Smooth muscle cell (in vitro differentiated cells): ENCODE measurements at regions not wholly inside any gene's neighbourhood (a gene's known extent, or its start where the extent isn't known, plus 50 kb on each side); places are given as distances from the start of the nearest gene placed in this dataset.

Source experiments
- DNase-seq: peaks from one replicate; lab custom pipeline; 2025; ENCODE audit not compliant: unreplicated experiment; lab: John Stamatoyannopoulos, UW
- H2AFZ ChIP-seq: fragments of 200-600 bp; sonication (generic); 2 replicates; pipeline ENCODE4 v1.6.0; 2016; ENCODE audit warnings: antibody characterized with exemption, low read depth, mild to moderate bottlenecking
- H3F3A ChIP-seq: fragments of 200-600 bp; sonication (generic); 2 replicates; pipeline ENCODE4 v1.6.0; 2017; ENCODE audit warnings: antibody characterized with exemption, low read depth
- H3K27ac ChIP-seq: fragments of 200-600 bp; sonication (generic); 2 replicates; pipeline ENCODE4 v1.5.1; 2016; ENCODE audit warnings: low read depth, mild to moderate bottlenecking
- H3K27me3 ChIP-seq: fragments of 200-600 bp; sonication (generic); 2 replicates; pipeline ENCODE4 v1.6.1; 2016; ENCODE audit warnings: low read depth, mild to moderate bottlenecking
- H3K36me3 ChIP-seq: fragments of 200-600 bp; sonication (generic); 2 replicates; pipeline ENCODE4 v1.5.1; 2016; ENCODE audit warnings: low read depth
- H3K4me1 ChIP-seq: fragments of 200-600 bp; sonication (generic); 2 replicates; pipeline ENCODE4 v1.5.1; 2016; ENCODE audit warnings: low read depth
- H3K4me2 ChIP-seq: fragments of 200-600 bp; sonication (generic); 2 replicates; pipeline ENCODE4 v1.6.0; 2016; ENCODE audit warnings: mild to moderate bottlenecking
- H3K4me3 ChIP-seq: fragments of 200-600 bp; sonication (generic); 2 replicates; pipeline ENCODE4 v1.5.1; 2016; ENCODE audit warnings: mild to moderate bottlenecking
- H3K79me2 ChIP-seq: fragments of 200-600 bp; sonication (generic); 2 replicates; pipeline ENCODE4 v1.6.0; 2016; ENCODE audit warnings: low read depth, mild to moderate bottlenecking
- H3K9ac ChIP-seq: fragments of 200-600 bp; sonication (generic); 2 replicates; pipeline ENCODE4 v1.6.0; 2016; ENCODE audit warnings: low read depth
- H3K9me3 ChIP-seq: fragments of 200-600 bp; sonication (generic); replicated peaks from 2 replicates; pipeline ENCODE4 v1.5.1; 2016; ENCODE audit warnings: low read depth
- H4K20me1 ChIP-seq: fragments of 200-600 bp; sonication (generic); 2 replicates; pipeline ENCODE4 v1.6.0; 2016; ENCODE audit warnings: low read depth
- CTCF ChIP-seq: fragments of 200-600 bp; sonication (generic); IDR thresholded peaks from 2 replicates; pipeline ENCODE4 v1.5.1; 2017; ENCODE audit warnings: borderline replicate concordance, mild to moderate bottlenecking, antibody characterized with exemption; ENCODE audit not compliant: insufficient read depth, poor library complexity, severe bottlenecking
- WGBS: methylation state at CpG from one replicate; pipeline ENCODE4 v1.1.7; 2016; ENCODE audit warnings: low lambda C conversion rate; 5-methylcytosine and 5-hydroxymethylcytosine counted together

DNA sequence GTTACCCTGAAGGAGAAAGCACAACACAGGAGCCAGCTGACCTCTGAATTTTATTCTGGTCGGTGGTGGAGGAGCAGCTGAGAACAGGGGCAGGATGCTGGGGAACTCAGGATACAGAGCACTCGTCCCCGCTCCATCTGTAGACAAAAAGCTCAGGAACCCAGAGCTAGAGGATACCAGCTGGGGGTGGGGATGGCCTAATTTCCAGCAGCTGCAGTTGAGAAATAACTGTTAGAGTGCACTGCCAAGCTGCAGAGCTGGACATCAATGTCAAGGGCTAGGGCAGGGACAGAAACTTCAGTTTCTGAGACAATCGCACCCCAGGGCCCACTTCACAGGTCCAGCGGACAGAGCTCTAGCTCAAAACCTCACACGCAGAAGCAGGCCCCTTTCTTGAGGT is 122.1 kb upstream of the GUCY1A1 start:
- Histone ChIP-seq H3K27me3 (no peaks in the 10 kb centered on the region), H3K27ac (no peak overlapping the region), H3K4me3 (no peak overlapping the region), H3K79me2 (no peaks in the 10 kb centered on the region), H3K9me3 (no peaks in the 10 kb centered on the region), H3F3A (peaks cover 4% of the 10 kb centered on the region), H2AFZ (no peak overlapping the region), H3K36me3 (no peaks in the 10 kb centered on the region), H3K9ac (no peak overlapping the region), H3K4me2 (no peak overlapping the region), H4K20me1 (no peaks in the 10 kb centered on the region), H3K4me1 (no peaks in the 10 kb centered on the region)
- 86% methylated on average over 6 of the region's 6 CpGs for WGBS
- no peak for TF ChIP-seq CTCF
- DNase-seq: no peak

GRCh38 chr4:155543126-155543765 is 123.4 kb upstream of the GUCY1A1 start:
- Histone ChIP-seq H2AFZ (no peak overlapping the region), H3K4me1 (no peaks in the 10 kb centered on the region), H3K4me3 (no peak overlapping the region), H3K9ac (no peak overlapping the region), H3K27ac (no peak overlapping the region), H4K20me1 (no peaks in the 10 kb centered on the region), H3K79me2 (no peaks in the 10 kb centered on the region), H3K4me2 (no peak overlapping the region), H3K9me3 (no peaks in the 10 kb centered on the region), H3K27me3 (no peaks in the 10 kb centered on the region), H3F3A (peaks cover 4% of the 10 kb centered on the region), H3K36me3 (no peaks in the 10 kb centered on the region)
- WGBS: 55% methylated on average over 3 of the region's 3 CpGs
- no peak for TF ChIP-seq CTCF
- no peak for DNase-seq

DNA sequence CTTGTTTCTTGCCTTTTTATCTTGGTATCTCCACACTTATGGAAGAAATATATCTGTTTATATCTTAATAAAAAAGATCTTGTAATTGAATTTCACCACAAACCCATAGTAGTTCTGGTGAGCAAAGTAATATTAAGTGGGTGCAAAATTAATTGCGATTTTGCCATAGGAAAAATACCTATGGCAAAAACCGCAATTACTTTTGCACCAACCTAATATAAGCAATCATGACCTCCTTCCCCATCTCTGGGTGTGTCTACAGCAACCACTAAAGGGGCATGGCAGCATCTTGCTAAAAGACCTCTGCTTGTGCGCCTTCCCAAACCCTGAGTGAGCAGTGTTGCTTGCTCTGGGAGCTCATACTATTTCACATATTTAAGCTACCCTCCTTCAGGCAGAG is 124.2 kb upstream of the GUCY1A1 start:
- Histone ChIP-seq H3K4me3 (no peak overlapping the region), H3K36me3 (no peaks in the 10 kb centered on the region), H3K4me1 (no peaks in the 10 kb centered on the region), H3K9me3 (no peaks in the 10 kb centered on the region), H2AFZ (no peak overlapping the region), H3K27me3 (no peaks in the 10 kb centered on the region), H4K20me1 (no peaks in the 10 kb centered on the region), H3K27ac (no peak overlapping the region), H3K79me2 (no peaks in the 10 kb centered on the region), H3F3A (peaks cover 4% of the 10 kb centered on the region), H3K4me2 (no peak overlapping the region), H3K9ac (no peak overlapping the region)
- no peak for DNase-seq
- 96% methylated on average over 3 of the region's 3 CpGs for WGBS
- no peak for TF ChIP-seq CTCF

- H3K4me3 ChIP-seq: no peak overlapping the region
- H3K79me2 ChIP-seq: no peaks in the 10 kb centered on the region
- no peaks in the 10 kb centered on the region for H4K20me1 ChIP-seq
- H3K4me2 ChIP-seq: no peak overlapping the region
- no peaks in the 10 kb centered on the region for H3K9me3 ChIP-seq
- no peak for DNase-seq
- no peak overlapping the region for H3K27ac ChIP-seq
- no peaks in the 10 kb centered on the region for H3K36me3 ChIP-seq
- TF ChIP-seq CTCF: no peak
- no peak overlapping the region for H3K9ac ChIP-seq
- peaks cover 4% of the 10 kb centered on the region for H3F3A ChIP-seq
- H3K27me3 ChIP-seq: no peaks in the 10 kb centered on the region
- WGBS: 99% methylated on average over 3 of the region's 3 CpGs
- H3K4me1 ChIP-seq: no peaks in the 10 kb centered on the region
- H2AFZ ChIP-seq: no peak overlapping the region
Observed at GRCh38 chr4:155541716-155542115, 124.9 kb upstream of the GUCY1A1 start.
